Stimulated activated CD4-positive, alpha-beta T cell treated with anti-CD3 and anti-CD28 coated beads, Interleukin-1b, Interleukin-23, amount 100 ng/mL, for 48 hours (primary cell): ENCODE measurements at regions not wholly inside any gene's neighbourhood (a gene's known extent, or its start where the extent isn't known, plus 50 kb on each side); places are given as distances from the start of the nearest gene placed in this dataset.
A peak's percentile ranks its signal among the peaks of the same experiment; 100 is the strongest.
"Not testable (repeated sequence)": the region's sequence is repeated elsewhere in the genome, so short reads cannot be mapped to it uniquely, and the experiment has no call there.

Experiments used
- DNase-seq: peaks from one replicate; pipeline ENCODE4 v3.0.0-alpha.2; 2020

- no peak for DNase-seq
Measured at GRCh38 chr15:75100679-75101078, 77.3 kb downstream of the PPCDC start.

DNA sequence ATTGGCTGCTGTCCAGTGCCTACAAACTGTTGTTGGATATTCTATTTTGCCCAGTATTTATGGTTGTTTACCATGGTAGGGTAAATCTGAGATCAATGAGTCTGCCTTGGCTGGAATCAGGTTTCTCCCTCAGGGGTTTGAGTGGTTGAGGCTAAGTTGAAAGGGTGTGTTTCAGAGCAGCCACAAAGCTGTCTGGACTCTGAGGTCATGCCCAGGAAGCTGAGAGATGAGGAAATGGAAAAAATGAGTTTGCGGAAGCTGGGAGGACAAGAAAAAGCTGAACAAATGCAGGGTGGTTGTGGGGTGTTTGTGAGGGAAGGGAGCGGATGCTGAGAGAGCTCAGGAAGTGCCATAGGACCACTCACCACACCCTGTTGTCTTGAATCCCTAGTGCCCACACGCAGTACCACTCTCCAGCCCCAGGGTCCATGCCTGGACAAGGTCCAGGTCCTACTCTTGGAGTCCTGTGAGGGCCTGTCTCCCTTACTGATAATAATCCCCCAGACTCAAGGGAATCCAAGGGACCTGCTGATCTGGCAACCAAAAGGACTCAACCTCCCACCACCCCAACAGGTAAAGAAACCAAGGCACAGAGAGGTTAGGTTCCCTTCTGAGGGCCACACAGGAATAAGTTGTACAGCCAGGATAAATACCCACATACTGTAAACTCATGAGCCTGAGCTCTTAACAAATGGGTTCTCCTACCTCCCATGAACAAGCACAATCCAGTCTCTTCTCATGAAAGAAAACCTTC, 81.6 kb downstream of the PPCDC start:
- peak; percentile 32 for DNase-seq

DNA sequence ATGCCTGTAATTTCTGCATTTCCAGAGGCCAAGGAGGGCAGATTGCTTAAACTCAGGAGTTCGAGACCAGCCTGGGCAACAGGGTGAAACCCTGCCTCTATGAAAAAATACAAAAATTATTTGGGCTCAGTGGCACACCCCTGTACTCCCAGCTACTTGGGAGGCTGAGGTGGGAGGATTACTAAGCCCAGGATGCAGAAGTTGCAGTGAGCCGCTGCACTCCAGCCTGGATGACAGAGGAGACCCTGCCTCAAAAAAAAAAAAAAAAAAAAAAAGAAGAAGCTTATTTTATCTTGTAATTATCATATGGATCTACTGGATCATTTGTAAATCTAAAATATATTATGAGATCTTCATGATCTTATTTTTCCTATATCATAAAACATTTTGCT, 84.1 kb downstream of the PPCDC start:
- DNase-seq, result no peak

DNA sequence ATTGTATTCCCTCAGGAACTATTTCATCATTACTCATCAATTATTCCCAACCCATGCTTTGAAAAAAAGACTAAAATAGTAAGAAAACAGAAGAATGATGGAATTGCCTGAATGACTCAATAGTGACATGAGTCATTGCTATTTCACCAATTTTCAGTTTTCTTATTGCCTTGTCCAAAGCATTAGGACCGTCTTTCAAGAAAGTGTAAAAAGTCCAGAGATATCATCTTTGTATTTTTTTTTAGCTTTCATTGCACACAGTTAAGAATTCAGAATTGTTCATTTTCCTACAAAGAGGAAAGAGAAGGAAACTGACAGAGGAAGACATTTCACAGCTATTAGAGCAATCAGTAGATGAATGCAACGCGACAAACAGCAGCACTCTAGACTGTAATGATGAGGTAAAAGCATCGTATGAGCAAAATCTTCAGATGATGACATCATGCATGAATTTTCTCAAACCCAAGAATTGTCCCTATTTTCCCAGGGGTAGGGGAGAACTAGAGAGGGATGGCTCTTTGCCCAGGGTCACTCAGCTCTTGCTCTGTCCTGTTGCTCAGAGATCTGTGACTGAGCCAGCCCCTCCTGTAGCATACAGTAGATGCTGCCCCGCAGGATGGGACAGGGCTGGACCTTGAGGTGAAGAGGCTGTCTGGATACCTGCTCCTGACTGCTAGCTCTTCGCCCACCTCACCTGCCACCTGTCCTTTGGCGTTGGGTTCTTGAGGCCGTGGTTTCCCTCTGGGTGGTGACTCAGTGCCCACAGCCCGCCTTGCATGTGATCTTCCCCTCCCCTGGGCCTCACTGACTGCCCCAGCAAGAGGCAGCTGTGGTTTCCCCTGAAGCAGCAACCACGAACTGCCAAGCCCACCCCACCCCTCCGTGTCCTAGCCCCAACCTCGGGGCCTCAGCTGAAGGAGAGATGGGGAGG, 84.8 kb downstream of the PPCDC start:
- peak; percentile 74 for DNase-seq

DNA sequence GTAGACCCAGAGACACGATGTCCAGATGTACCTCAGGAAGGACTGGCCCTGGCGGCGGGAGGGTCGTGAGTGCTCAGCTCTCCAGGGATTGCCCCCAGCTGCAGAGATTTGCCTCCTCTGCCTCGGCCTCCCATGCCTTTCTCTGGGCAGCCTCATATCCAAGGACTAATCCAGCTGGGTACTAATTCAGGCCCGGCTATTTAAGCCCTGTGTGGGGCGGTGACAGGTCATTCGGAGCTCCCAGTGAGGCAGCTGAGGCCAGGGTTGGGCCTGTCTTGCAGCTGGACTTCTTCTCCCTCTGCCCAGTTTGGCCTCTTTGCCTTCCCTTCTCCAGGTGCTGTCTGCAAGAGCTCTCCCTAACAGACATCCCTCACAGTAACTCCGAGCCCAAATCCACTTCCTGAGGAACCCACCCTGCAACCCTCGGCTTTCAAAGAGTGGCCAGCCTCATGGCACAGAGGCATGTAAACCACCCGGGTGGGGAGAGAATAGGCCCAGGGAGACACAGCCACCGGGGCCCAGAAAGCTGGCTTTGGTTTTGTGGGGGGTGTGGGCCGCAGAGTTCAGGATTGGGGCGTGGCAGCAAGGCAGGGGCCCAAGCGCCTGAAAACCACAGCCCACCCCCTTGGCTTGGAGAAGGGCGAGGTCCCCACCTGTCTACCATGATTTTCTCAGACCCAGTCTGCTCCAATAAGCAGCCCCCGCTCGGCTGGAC, 85.8 kb downstream of the PPCDC start:
- no peak for DNase-seq

- DNase-seq, result no peak
Measured at GRCh38 chr15:75109736-75110130, 86.3 kb downstream of the PPCDC start.

GRCh38 chr15:75112278-75112847, 89.0 kb downstream of the PPCDC start:
- DNase-seq, result no peak

DNA sequence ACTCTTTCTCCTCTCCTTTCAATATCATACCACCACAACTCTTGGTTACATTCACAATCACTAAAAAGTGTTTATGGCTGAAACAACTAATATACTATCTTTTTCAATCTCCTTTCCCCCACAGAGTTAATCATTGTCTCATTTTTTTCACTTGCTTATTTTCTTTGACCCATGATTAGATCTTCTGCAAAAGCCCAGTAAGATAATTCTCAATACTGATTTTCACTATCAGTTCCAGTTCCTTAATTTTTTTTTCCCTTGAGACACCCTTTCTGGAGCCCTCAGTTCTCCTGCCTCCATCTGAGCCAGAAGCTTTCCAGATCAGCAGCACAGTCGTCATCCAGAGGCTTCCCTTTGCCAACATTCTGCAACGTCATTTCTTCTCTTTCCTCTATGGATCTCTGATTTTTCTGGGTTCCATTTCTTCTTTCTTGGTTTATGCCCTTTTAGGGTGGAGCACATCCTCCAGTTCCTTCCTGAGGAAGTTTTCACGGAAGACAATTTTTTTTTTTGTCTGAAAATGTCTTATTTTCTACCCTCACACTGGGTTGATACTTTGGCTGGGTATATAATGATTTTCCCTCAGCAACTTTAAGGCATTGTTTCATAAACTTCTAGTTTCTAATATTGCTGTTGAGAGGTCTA, 88.7 kb upstream of the C15orf39 start:
- no peak for DNase-seq

- no peak for DNase-seq
Measured at GRCh38 chr15:75114327-75114726, 87.4 kb upstream of the C15orf39 start.

GRCh38 chr15:75114796-75115195, 86.9 kb upstream of the C15orf39 start:
- no peak for DNase-seq

DNA sequence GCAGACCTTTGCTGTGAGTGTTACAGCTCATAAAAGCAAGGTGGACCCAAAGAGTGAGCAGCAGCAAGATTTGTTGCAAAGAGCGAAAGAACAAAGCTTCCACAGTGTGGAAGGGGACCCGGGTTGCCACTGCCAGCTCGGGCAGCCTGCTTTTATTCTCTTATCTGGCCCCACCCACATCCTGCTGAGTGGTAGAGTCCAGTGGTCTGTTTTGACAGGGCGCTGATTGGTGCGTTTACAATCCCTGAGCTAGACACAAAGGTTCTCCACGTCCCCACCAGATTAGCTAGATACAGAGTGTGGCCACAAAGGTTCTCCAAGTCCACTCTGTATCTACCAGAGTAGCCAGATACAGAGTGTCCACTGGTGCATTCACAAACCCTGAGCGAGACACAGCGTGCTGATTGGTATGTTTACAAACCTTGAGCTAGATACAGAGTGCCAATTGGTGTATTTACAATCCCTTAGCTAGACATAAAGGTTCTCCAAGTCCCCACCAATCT, 86.2 kb upstream of the C15orf39 start:
- not testable (repeated sequence) for DNase-seq

- not testable (repeated sequence) for DNase-seq
Measured at GRCh38 chr15:75116143-75116542, 85.5 kb upstream of the C15orf39 start.

- DNase-seq, result no peak
Measured at GRCh38 chr15:75117993-75118392, 83.7 kb upstream of the C15orf39 start.

GRCh38 chr15:75119312-75119711, 82.4 kb upstream of the C15orf39 start:
- not testable (repeated sequence) for DNase-seq

- no peak for DNase-seq
Measured at GRCh38 chr15:75121491-75121890, 80.2 kb upstream of the C15orf39 start.

GRCh38 chr15:75123395-75123794, 78.3 kb upstream of the C15orf39 start:
- DNase-seq, result no peak

GRCh38 chr15:75124278-75124677, 77.4 kb upstream of the C15orf39 start:
- DNase-seq, result not testable (repeated sequence)

DNA sequence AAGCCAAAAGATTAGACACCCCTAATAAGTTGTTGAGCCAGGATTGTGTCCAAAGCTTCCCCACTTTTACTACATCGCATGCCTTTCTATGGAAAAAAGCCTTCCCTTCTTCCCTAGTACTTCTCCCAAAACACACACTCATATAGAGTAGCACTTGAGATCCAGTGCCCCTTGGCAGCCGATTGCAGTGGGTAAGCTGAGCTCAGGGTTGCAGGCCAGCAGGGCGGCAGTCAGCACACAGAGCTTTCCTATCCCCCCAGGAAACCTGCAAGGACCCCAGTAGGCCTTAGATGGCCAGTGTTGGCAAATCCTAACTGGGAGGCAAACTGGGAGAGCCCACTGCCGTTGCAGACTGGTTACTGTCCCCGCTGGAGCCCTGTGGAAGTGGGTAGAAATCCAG, 75.7 kb upstream of the C15orf39 start:
- DNase-seq, result no peak

DNA sequence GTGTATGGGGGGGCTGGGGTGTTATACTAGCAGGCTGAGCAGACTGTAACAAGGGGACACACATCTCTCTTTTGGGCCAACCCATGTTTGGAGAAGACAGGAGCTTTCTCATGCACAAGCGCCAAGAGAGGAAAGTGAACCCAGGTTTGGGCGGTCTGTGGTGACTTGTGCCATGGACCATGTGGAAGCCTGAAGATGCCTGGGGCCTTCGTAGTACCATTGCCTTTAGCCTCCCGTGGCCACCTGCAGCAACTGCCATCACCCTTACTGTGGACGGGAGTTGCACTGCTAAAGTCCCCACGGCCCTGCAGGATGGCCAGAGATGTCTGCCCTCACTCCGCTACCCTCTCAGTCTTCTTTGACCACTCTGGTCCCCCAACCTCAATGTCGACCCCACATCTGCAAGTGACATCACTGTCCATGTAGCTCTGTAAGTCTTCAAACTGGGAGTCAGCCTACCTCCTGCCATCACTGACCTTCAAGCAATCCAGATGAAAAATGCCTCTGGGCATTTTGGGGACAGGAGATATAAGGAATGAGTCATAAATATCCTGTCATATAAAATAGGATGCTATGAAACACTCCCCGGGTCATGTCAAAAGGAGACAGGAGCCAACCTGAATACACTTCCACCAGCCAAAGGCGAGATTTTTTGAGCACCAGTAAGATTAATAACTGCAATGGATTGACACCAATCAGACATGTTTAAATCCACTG, 74.7 kb upstream of the C15orf39 start:
- DNase-seq, result no peak

- no peak for DNase-seq
Measured at GRCh38 chr15:75129788-75130187, 71.9 kb upstream of the C15orf39 start.

GRCh38 chr15:75131269-75131643, 70.4 kb upstream of the C15orf39 start:
- DNase-seq, result no peak

DNA sequence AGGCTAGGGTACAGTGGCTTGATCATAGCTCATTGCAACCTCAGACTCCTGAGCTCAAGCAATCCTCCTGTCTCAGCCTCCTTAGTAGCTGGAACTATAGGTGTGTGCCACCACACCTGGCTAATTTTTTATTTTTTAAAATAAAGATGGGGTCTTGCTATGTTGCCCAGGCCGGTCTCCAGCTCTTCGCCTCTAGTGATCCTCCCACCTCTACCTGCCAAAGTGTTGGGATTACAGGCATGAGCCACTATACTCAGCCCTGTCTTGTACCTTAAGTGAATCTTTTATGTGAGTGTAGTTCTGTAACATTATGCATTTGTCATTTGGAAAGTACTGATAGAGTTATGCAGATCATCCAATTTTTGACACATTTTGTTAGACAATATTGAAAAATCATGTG, 66.9 kb upstream of the C15orf39 start:
- no peak for DNase-seq
